BE2C (cell line): ENCODE measurements at regions not wholly inside any gene's neighbourhood (a gene's known extent, or its start where the extent isn't known, plus 50 kb on each side); places are given as distances from the start of the nearest gene placed in this dataset.

Experiments
- DNase-seq: peaks from one replicate; pipeline ENCODE4 v3.0.0-alpha.2; 2020
- H3K27me3 ChIP-seq: fragments of 250-450 bp; sonication (Bioruptor Pico); 2 replicates; pipeline ENCODE4 v1.5.1; 2020; ENCODE audit warnings: mild to moderate bottlenecking
- H3K36me3 ChIP-seq: fragments of 250-450 bp; sonication (Bioruptor Pico); 2 replicates; pipeline ENCODE4 v1.5.1; 2020; ENCODE audit warnings: mild to moderate bottlenecking
- H3K4me1 ChIP-seq: fragments of 250-450 bp; sonication (Bioruptor Pico); 2 replicates; pipeline ENCODE4 v1.5.1; 2020
- H3K4me3 ChIP-seq: 2 replicates; pipeline ENCODE4 v1.5.1; 2011; ENCODE audit warnings: low read depth, low read length
- H3K9me3 ChIP-seq: fragments of 250-450 bp; sonication (Bioruptor Pico); 2 replicates; pipeline ENCODE4 v1.5.1; 2020
- TF ChIP-seq, protein P1 (sequence below): IDR thresholded peaks from 2 replicates; pipeline ENCODE4 v1.5.1; 2012; ENCODE audit warnings: mild to moderate bottlenecking, low read depth, low read length

DNA sequence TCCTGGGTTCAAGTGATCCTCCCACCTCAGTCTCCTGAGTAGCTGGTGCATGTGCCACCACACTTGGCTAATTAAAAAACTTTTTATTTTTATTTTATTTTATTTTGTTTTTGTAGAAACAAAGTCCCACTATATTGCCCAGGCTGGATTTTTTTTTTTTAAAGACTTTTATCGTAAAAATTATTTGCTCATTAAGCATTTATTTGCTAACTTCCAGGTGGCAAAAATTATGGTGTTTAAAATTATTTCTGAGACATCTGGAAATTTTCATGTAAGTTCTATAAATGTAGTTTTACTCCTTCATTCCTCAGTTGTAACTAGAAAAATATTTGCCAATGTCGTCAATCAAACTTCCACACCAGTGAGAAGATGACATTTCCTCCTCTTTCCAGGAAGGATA is 233.3 kb upstream of the DACH1 start:
- no peak for DNase-seq
- Histone ChIP-seq H3K4me1 (peaks cover 3% of the 10 kb centered on the region; the same call in 1 of the 2 replicates), H3K4me3 (no peak overlapping the region), H3K9me3 (no peaks in the 10 kb centered on the region), H3K36me3 (no peaks in the 10 kb centered on the region), H3K27me3 (no peaks in the 10 kb centered on the region)
- TF ChIP-seq, protein P1, sequence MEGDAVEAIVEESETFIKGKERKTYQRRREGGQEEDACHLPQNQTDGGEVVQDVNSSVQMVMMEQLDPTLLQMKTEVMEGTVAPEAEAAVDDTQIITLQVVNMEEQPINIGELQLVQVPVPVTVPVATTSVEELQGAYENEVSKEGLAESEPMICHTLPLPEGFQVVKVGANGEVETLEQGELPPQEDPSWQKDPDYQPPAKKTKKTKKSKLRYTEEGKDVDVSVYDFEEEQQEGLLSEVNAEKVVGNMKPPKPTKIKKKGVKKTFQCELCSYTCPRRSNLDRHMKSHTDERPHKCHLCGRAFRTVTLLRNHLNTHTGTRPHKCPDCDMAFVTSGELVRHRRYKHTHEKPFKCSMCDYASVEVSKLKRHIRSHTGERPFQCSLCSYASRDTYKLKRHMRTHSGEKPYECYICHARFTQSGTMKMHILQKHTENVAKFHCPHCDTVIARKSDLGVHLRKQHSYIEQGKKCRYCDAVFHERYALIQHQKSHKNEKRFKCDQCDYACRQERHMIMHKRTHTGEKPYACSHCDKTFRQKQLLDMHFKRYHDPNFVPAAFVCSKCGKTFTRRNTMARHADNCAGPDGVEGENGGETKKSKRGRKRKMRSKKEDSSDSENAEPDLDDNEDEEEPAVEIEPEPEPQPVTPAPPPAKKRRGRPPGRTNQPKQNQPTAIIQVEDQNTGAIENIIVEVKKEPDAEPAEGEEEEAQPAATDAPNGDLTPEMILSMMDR, result no peak

DNA sequence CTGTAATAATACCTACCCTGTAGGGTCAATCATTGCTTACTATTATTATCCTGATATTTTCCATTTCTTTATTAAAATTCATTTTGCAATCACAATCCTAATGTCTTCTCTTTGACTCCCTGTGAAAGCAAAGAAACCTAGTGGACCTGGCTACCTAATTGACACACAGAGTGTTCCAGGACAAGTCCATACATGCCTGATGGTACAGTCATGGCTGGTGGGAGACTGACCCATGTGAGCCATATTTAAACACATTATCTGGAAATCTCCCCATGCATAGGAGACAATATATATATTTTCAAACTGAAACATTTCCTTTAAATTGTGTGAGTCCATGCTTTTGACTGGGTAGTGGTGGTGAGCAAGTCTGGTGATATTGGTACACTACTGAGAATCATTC is 230.6 kb upstream of the DACH1 start:
- Histone ChIP-seq H3K4me3 (no peak overlapping the region), H3K27me3 (no peaks in the 10 kb centered on the region), H3K36me3 (no peaks in the 10 kb centered on the region), H3K4me1 (peaks cover 3% of the 10 kb centered on the region; the same call in 1 of the 2 replicates), H3K9me3 (no peaks in the 10 kb centered on the region)
- TF ChIP-seq, protein P1, result no peak
- DNase-seq, result no peak

DNA sequence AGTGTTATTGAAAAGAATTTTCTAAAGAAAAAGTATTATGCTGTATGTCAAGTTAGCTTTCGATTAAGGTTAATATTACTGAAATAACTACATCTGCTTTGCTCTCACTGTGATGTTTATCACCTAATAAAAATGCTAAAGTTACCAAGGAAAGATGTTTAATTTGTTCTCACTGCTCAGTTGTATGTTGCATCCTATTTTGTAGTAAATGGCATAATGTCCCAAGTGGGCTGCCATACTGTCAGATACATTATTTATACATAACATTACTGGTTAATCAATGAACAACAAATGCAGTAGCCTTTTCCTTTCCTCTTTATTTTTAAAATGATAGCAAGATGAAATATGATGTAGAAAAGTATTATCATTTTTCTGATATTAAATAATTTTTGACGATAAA is 226.3 kb upstream of the DACH1 start:
- DNase-seq, result no peak
- H3K4me3 ChIP-seq, result no peak overlapping the region
- TF ChIP-seq, protein P1, result no peak
- H3K27me3 ChIP-seq, result no peaks in the 10 kb centered on the region
- no peaks in the 10 kb centered on the region for H3K4me1 ChIP-seq
- H3K9me3 ChIP-seq, result no peaks in the 10 kb centered on the region
- no peaks in the 10 kb centered on the region for H3K36me3 ChIP-seq

DNA sequence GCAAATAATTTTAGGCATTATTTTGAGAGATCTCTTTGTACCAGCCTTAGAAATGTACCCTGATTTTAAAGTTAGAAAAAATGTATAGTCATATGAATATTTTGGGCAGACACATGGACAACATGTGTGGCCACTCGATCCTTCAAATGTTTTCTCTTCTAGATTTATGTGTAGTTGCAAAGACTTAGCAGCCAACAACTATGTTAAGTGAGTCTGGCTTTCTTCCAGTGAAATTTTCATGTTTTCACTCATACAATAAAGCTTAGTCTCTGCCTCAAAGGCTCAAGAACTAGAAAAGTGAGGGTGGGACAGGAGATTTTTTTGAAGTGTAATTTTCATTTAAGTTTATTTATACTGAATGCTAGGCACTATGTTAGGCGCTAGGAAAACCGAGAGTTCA is 207.7 kb upstream of the DACH1 start:
- TF ChIP-seq, protein P1, result no peak
- Histone ChIP-seq H3K4me1 (no peaks in the 10 kb centered on the region; the same call in 1 of the 2 replicates), H3K4me3 (no peak overlapping the region), H3K36me3 (no peaks in the 10 kb centered on the region), H3K27me3 (no peaks in the 10 kb centered on the region), H3K9me3 (no peaks in the 10 kb centered on the region)
- DNase-seq, result no peak

DNA sequence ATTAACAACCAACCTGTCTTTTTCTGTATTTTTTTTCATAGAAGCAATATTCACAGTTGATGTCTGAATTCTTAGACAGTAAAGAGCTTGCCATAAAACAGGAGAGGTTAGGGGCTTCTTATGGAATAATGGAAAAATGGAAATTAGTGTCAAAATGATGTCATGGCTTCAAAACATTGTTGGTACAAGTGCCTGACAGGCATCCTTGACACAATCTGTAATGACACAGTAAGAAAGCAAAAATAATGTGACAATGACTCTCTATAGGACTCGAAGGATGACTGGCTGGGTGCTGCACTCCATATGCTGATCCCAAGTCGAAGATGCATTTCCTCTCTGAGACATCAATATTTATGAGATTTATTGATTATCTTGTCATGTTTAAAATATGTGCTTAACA is 205.3 kb upstream of the DACH1 start:
- Histone ChIP-seq H3K27me3 (no peaks in the 10 kb centered on the region), H3K4me3 (no peak overlapping the region), H3K9me3 (no peaks in the 10 kb centered on the region), H3K4me1 (no peaks in the 10 kb centered on the region), H3K36me3 (no peaks in the 10 kb centered on the region)
- TF ChIP-seq, protein P1, result no peak
- no peak for DNase-seq

DNA sequence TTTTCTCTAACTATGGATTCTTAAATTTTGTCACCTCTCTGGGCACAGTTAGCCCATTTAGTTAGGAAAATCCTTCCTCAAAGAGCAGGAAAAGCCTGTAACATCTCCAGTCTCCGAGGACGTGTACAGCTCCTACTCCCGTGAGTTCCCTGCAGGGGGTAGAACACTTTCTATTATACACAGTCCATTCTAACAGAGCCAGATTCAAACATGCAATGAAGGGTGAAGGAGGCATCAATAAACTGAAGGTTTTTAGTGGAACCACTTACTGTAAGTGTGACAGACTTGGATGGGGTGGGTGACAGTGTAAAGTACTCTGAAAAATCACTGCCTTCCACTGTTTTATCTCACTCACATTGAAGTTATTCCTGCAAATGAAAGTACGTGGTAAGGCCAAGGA is 204.7 kb upstream of the DACH1 start:
- H3K4me1 ChIP-seq, result no peaks in the 10 kb centered on the region
- H3K27me3 ChIP-seq, result no peaks in the 10 kb centered on the region
- H3K4me3 ChIP-seq, result no peak overlapping the region
- H3K36me3 ChIP-seq, result no peaks in the 10 kb centered on the region
- no peaks in the 10 kb centered on the region for H3K9me3 ChIP-seq
- no peak for DNase-seq
- TF ChIP-seq, protein P1, result no peak
